ENCODE measurements at regions not wholly inside any gene's neighbourhood (a gene's known extent, or its start where the extent isn't known, plus 50 kb on each side); places are given as distances from the start of the nearest gene placed in this dataset.

- H3K9ac ChIP-seq (ENCODE audit: low read length), result no peak overlapping the region
- CTCF ChIA-PET, result no interaction called here
- ATAC-seq, result no peak
- intact Hi-C loops (cut with micrococcal nuclease), result no loop called here
- H3K36me3 ChIP-seq (ENCODE audit: low read depth, low read length), result no peaks in the 10 kb centered on the region
- H4K20me1 ChIP-seq (ENCODE audit: low read length), result no peaks in the 10 kb centered on the region
- no peak overlapping the region for H3K4me2 ChIP-seq (ENCODE audit: low read length)
- no peak overlapping the region for H2AFZ ChIP-seq (ENCODE audit: low read length)
- H3K9me3 ChIP-seq (ENCODE audit: low read length), result no peaks in the 10 kb centered on the region
- no TSS peak for BruUV-seq (replicated peaks)
- H3F3A ChIP-seq (ENCODE audit: low read length, unreplicated experiment), result no peaks in the 10 kb centered on the region
- H3K27me3 ChIP-seq (ENCODE audit: low read length), result no peaks in the 10 kb centered on the region
- H3K9me2 ChIP-seq (replicated peaks; ENCODE audit: low read length), result no peaks in the 10 kb centered on the region
- TF ChIP-seq EZH2 (IDR thresholded peaks at IDR 0.05; ENCODE audit: low read length, unreplicated experiment) (no peak), CTCF (conservative IDR thresholded peaks at IDR 0.05; ENCODE audit: low read depth, low read length) (no peak), EZH2phosphoT487 (IDR thresholded peaks at IDR 0.05; ENCODE audit: borderline replicate concordance, low read length) (no peak)
- no peak for DNase-seq
- no peaks in the 10 kb centered on the region for H3K4me1 ChIP-seq (ENCODE audit: insufficient read depth, low read length)
- H3K27ac ChIP-seq (ENCODE audit: low read length), result no peak overlapping the region
- H3K79me2 ChIP-seq (ENCODE audit: low read length), result no peaks in the 10 kb centered on the region
- no peak overlapping the region for H3K4me3 ChIP-seq (ENCODE audit: low read length)
- POLR2A ChIA-PET (ENCODE audit: unreplicated experiment), result no interaction called here
Measured at GRCh38 chr12:116665666-116666304, 72.1 kb downstream of the SPRING1 start.

- Histone ChIP-seq H3K4me1 (ENCODE audit: insufficient read depth, low read length) (peaks cover 6% of the 10 kb centered on the region), H3K27ac (ENCODE audit: low read length) (no peak overlapping the region), H3K9me3 (ENCODE audit: low read length) (no peaks in the 10 kb centered on the region), H3K4me3 (ENCODE audit: low read length) (no peak overlapping the region), H4K20me1 (ENCODE audit: low read length) (0 out of 2 replicates have a peak, but pooled peaks cover 4% of the 10 kb centered on the region), H3K9me2 (replicated peaks; ENCODE audit: low read length) (no peaks in the 10 kb centered on the region), H3K27me3 (ENCODE audit: low read length) (no peaks in the 10 kb centered on the region), H3K79me2 (ENCODE audit: low read length) (no peaks in the 10 kb centered on the region), H3K9ac (ENCODE audit: low read length) (no peak overlapping the region), H3K36me3 (ENCODE audit: low read depth, low read length) (no peaks in the 10 kb centered on the region), H3K4me2 (ENCODE audit: low read length) (no peak overlapping the region), H3F3A (ENCODE audit: low read length, unreplicated experiment) (no peaks in the 10 kb centered on the region), H2AFZ (ENCODE audit: low read length) (no peak overlapping the region)
- POLR2A ChIA-PET (ENCODE audit: unreplicated experiment), result no interaction called here
- intact Hi-C loops (cut with micrococcal nuclease), result no loop called here
- CTCF ChIA-PET, result no interaction called here
- ATAC-seq, result no peak
- TF ChIP-seq CTCF (conservative IDR thresholded peaks at IDR 0.05; ENCODE audit: low read depth, low read length) (no peak), EZH2phosphoT487 (IDR thresholded peaks at IDR 0.05; ENCODE audit: borderline replicate concordance, low read length) (no peak), EZH2 (IDR thresholded peaks at IDR 0.05; ENCODE audit: low read length, unreplicated experiment) (no peak)
- BruUV-seq (replicated peaks), result no TSS peak
- DNase-seq, result no peak
Measured at GRCh38 chr12:116664085-116664484, 73.8 kb downstream of the SPRING1 start.

GRCh38 chr12:116662612-116663144, 75.2 kb downstream of the SPRING1 start:
- no peak overlapping the region for H3K4me3 ChIP-seq (ENCODE audit: low read length)
- no peaks in the 10 kb centered on the region for H3K9me2 ChIP-seq (replicated peaks; ENCODE audit: low read length)
- no peak overlapping the region for H3K9ac ChIP-seq (ENCODE audit: low read length)
- DNase-seq (no peak), ATAC-seq (no peak)
- intact Hi-C loops (cut with micrococcal nuclease), result no loop called here
- ChIA-PET POLR2A (ENCODE audit: unreplicated experiment) (no interaction called here), CTCF (no interaction called here)
- BruUV-seq (replicated peaks), result no TSS peak
- 0 out of 2 replicates have a peak, but pooled peaks cover 5% of the 10 kb centered on the region for H3K27me3 ChIP-seq (ENCODE audit: low read length)
- no peaks in the 10 kb centered on the region for H3K9me3 ChIP-seq (ENCODE audit: low read length)
- H3K36me3 ChIP-seq (ENCODE audit: low read depth, low read length), result no peaks in the 10 kb centered on the region
- no peaks in the 10 kb centered on the region for H3K79me2 ChIP-seq (ENCODE audit: low read length)
- peaks cover 15% of the 10 kb centered on the region for H3K4me1 ChIP-seq (ENCODE audit: insufficient read depth, low read length)
- H3K27ac ChIP-seq (ENCODE audit: low read length), result no peak overlapping the region
- H3K4me2 ChIP-seq (ENCODE audit: low read length), result no peak overlapping the region
- H3F3A ChIP-seq (ENCODE audit: low read length, unreplicated experiment), result no peaks in the 10 kb centered on the region
- 0 out of 2 replicates have a peak, but pooled peaks cover 4% of the 10 kb centered on the region for H4K20me1 ChIP-seq (ENCODE audit: low read length)
- H2AFZ ChIP-seq (ENCODE audit: low read length), result no peak overlapping the region
- no peak for TF ChIP-seq EZH2phosphoT487 (IDR thresholded peaks at IDR 0.05; ENCODE audit: borderline replicate concordance, low read length)
- TF ChIP-seq EZH2 (IDR thresholded peaks at IDR 0.05; ENCODE audit: low read length, unreplicated experiment), result no peak
- TF ChIP-seq CTCF (conservative IDR thresholded peaks at IDR 0.05; ENCODE audit: low read depth, low read length), result no peak

Measured in PC-3 (cell line).